ENCODE measurements at regions not wholly inside any gene's neighbourhood (a gene's known extent, or its start where the extent isn't known, plus 50 kb on each side); places are given as distances from the start of the nearest gene placed in this dataset.

GRCh38 chr5:26323794-26324193 is 714.6 kb downstream of the CDH9 start:
- DNase-seq, result no peak
- intact Hi-C loops (cut with DNase I), result no loop called here

GRCh38 chr5:26321278-26321677 is 717.1 kb downstream of the CDH9 start:
- intact Hi-C loops (cut with DNase I), result no loop called here
- no peak for DNase-seq

GRCh38 chr5:26310415-26310814 is 728.0 kb downstream of the CDH9 start:
- intact Hi-C loops (cut with DNase I), result no loop called here
- DNase-seq, result no peak

- DNase-seq, result peak in 4 of 42 donors; percentile 5 to 16 (median 10)
- intact Hi-C loops (cut with DNase I), result no loop called here
Observed at GRCh38 chr5:26295541-26295940, 742.8 kb downstream of the CDH9 start.

GRCh38 chr5:26282190-26282589 is 756.2 kb downstream of the CDH9 start:
- no peak for DNase-seq
- intact Hi-C loops (cut with DNase I), result no loop called here

GRCh38 chr5:26278078-26278477 is 760.3 kb downstream of the CDH9 start:
- no peak for DNase-seq
- intact Hi-C loops (cut with DNase I), result no loop called here

GRCh38 chr5:26259081-26259480 is 779.3 kb downstream of the CDH9 start:
- DNase-seq, result peak in 11 of 42 donors; percentile 8 to 52 (median 25)
- intact Hi-C loops (cut with DNase I), result no loop called here

GRCh38 chr5:26245321-26245720 is 793.1 kb downstream of the CDH9 start:
- no peak for DNase-seq
- intact Hi-C loops (cut with DNase I), result no loop called here

- intact Hi-C loops (cut with DNase I), result no loop called here
- no peak for DNase-seq
Observed at GRCh38 chr5:26239588-26239987, 798.8 kb downstream of the CDH9 start.

GRCh38 chr5:26237489-26237888 is 800.9 kb downstream of the CDH9 start:
- DNase-seq, result no peak
- intact Hi-C loops (cut with DNase I), result no loop called here

GRCh38 chr5:26236936-26237335 is 801.5 kb downstream of the CDH9 start:
- intact Hi-C loops (cut with DNase I), result no loop called here
- DNase-seq, result no peak

GRCh38 chr5:26232706-26233105 is 805.7 kb downstream of the CDH9 start:
- intact Hi-C loops (cut with DNase I), result no loop called here
- no peak for DNase-seq

GRCh38 chr5:26231316-26231715 is 807.1 kb downstream of the CDH9 start:
- intact Hi-C loops (cut with DNase I), result no loop called here
- no peak for DNase-seq

GRCh38 chr5:26229848-26230247 is 808.5 kb downstream of the CDH9 start:
- intact Hi-C loops (cut with DNase I), result no loop called here
- DNase-seq, result no peak

GRCh38 chr5:26227245-26227644 is 811.1 kb downstream of the CDH9 start:
- intact Hi-C loops (cut with DNase I), result no loop called here
- DNase-seq, result no peak

- DNase-seq, result no peak
- intact Hi-C loops (cut with DNase I), result no loop called here
Observed at GRCh38 chr5:26205121-26205520, 833.3 kb downstream of the CDH9 start.

GRCh38 chr5:26193626-26194025 is 844.8 kb downstream of the CDH9 start:
- intact Hi-C loops (cut with DNase I), result no loop called here
- no peak for DNase-seq

GRCh38 chr5:26192486-26192885 is 845.9 kb downstream of the CDH9 start:
- no peak for DNase-seq
- intact Hi-C loops (cut with DNase I), result no loop called here

GRCh38 chr5:26181582-26181981 is 856.8 kb downstream of the CDH9 start:
- intact Hi-C loops (cut with DNase I), result no loop called here
- no peak for DNase-seq

- intact Hi-C loops (cut with DNase I), result no loop called here
- no peak for DNase-seq
Observed at GRCh38 chr5:26148569-26149107, 889.7 kb downstream of the CDH9 start.

- intact Hi-C loops (cut with DNase I), result no loop called here
- DNase-seq, result no peak
Observed at GRCh38 chr5:26143259-26143658, 895.1 kb downstream of the CDH9 start.

GRCh38 chr5:26121338-26121737 is 917.0 kb downstream of the CDH9 start:
- peak in 5 of 42 donors; percentile 1 to 43 (median 3) for DNase-seq
- intact Hi-C loops (cut with DNase I), result no loop called here
